A673 (cell line): ENCODE measurements at regions not wholly inside any gene's neighbourhood (a gene's known extent, or its start where the extent isn't known, plus 50 kb on each side); places are given as distances from the start of the nearest gene placed in this dataset.

ENCODE experiments used
- EZH2 ChIP-seq: fragments of 200-600 bp; sonication (generic); IDR thresholded peaks from 2 replicates; pipeline ENCODE4 v1.6.1; 2017; ENCODE audit warnings: borderline replicate concordance, low read depth, mild to moderate bottlenecking, mixed read lengths, antibody characterized with exemption, low read length; ENCODE audit not compliant: poor library complexity, severe bottlenecking
- TF ChIP-seq, protein P1 (sequence below): fragments of 300-800, 200-600 bp; sonication (generic); conservative IDR thresholded peaks from 2 replicates; pipeline ENCODE4 v1.5.1; 2017; ENCODE audit warnings: low read depth, mild to moderate bottlenecking, antibody characterized with exemption, low read length, moderate library complexity, mixed read lengths

DNA sequence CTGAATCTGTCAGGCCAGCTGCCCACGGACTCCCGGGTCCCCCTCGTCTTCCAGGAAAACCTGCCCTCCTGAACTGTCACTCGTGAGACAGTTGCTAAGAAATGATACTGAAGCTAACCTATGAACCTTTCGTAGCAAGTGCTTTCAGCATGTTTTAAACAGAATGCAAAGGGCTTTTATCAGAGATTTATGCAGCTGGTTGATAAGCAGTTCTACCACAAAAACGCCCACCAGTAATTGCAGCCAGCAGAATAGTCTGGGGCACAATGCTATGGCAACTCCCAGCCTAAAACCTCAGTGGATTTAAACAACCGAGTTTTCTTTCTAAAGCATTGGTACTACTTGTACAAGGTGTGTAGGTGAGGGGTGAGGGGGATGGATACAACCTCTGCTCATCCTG, 97.5 kb downstream of the IRX2 start:
- TF ChIP-seq, protein P1, sequence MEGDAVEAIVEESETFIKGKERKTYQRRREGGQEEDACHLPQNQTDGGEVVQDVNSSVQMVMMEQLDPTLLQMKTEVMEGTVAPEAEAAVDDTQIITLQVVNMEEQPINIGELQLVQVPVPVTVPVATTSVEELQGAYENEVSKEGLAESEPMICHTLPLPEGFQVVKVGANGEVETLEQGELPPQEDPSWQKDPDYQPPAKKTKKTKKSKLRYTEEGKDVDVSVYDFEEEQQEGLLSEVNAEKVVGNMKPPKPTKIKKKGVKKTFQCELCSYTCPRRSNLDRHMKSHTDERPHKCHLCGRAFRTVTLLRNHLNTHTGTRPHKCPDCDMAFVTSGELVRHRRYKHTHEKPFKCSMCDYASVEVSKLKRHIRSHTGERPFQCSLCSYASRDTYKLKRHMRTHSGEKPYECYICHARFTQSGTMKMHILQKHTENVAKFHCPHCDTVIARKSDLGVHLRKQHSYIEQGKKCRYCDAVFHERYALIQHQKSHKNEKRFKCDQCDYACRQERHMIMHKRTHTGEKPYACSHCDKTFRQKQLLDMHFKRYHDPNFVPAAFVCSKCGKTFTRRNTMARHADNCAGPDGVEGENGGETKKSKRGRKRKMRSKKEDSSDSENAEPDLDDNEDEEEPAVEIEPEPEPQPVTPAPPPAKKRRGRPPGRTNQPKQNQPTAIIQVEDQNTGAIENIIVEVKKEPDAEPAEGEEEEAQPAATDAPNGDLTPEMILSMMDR, result no peak
- TF ChIP-seq EZH2, result no peak
